Activated T-helper 9 cell treated with anti-CD3 and anti-CD28 coated beads, Interleukin-2, amount 50 U/mL, for 16 hours (primary cell): ENCODE measurements at regions not wholly inside any gene's neighbourhood (a gene's known extent, or its start where the extent isn't known, plus 50 kb on each side); places are given as distances from the start of the nearest gene placed in this dataset.
"Not testable (repeated sequence)": the region's sequence is repeated elsewhere in the genome, so short reads cannot be mapped to it uniquely, and the experiment has no call there.

Experiments
- DNase-seq: peaks from one replicate; pipeline ENCODE4 v3.0.0-alpha.2; 2020; ENCODE audit warnings: low read depth

GRCh38 chr17:6893382-6894205, 62.1 kb upstream of the TEKT1 start:
- DNase-seq, result no peak

GRCh38 chr17:6894206-6894528, 62.6 kb upstream of the TEKT1 start:
- DNase-seq, result no peak

- no peak for DNase-seq
Measured at GRCh38 chr17:6901086-6901485, 69.6 kb upstream of the TEKT1 start.

- DNase-seq, result no peak
Measured at GRCh38 chr17:6903326-6903900, 71.9 kb upstream of the TEKT1 start.

GRCh38 chr17:6908807-6909206, 77.3 kb upstream of the TEKT1 start:
- no peak for DNase-seq

- no peak for DNase-seq
Measured at GRCh38 chr17:6910987-6911603, 79.6 kb upstream of the TEKT1 start.

- no peak for DNase-seq
Measured at GRCh38 chr17:6912110-6913051, 80.9 kb upstream of the TEKT1 start.

GRCh38 chr17:6913608-6914443, 82.0 kb upstream of the ALOX12 start:
- peak; percentile 58 for DNase-seq

- DNase-seq, result no peak
Measured at GRCh38 chr17:6914711-6915110, 81.1 kb upstream of the ALOX12 start.

GRCh38 chr17:6915620-6916019, 80.2 kb upstream of the ALOX12 start:
- DNase-seq, result no peak

GRCh38 chr17:6919158-6919557, 76.7 kb upstream of the ALOX12 start:
- no peak for DNase-seq

- no peak for DNase-seq
Measured at GRCh38 chr17:6923385-6923784, 72.5 kb upstream of the ALOX12 start.

- no peak for DNase-seq
Measured at GRCh38 chr17:6924208-6924607, 71.6 kb upstream of the ALOX12 start.

GRCh38 chr17:6926667-6927066, 69.2 kb upstream of the ALOX12 start:
- no peak for DNase-seq

- no peak for DNase-seq
Measured at GRCh38 chr17:6927290-6928126, 68.3 kb upstream of the ALOX12 start.

- DNase-seq, result no peak
Measured at GRCh38 chr17:6928193-6928592, 67.7 kb upstream of the ALOX12 start.

GRCh38 chr17:6930749-6931148, 65.1 kb upstream of the ALOX12 start:
- no peak for DNase-seq

GRCh38 chr17:6934544-6934943, 61.3 kb upstream of the ALOX12 start:
- DNase-seq, result not testable (repeated sequence)

- no peak for DNase-seq
Measured at GRCh38 chr17:6936370-6937028, 59.4 kb upstream of the ALOX12 start.

GRCh38 chr17:6938637-6939036, 57.2 kb upstream of the ALOX12 start:
- DNase-seq, result no peak
